ENCODE measurements at regions not wholly inside any gene's neighbourhood (a gene's known extent, or its start where the extent isn't known, plus 50 kb on each side); places are given as distances from the start of the nearest gene placed in this dataset.
"Not testable (repeated sequence)": the region's sequence is repeated elsewhere in the genome, so short reads cannot be mapped to it uniquely, and the experiment has no call there.

DNA sequence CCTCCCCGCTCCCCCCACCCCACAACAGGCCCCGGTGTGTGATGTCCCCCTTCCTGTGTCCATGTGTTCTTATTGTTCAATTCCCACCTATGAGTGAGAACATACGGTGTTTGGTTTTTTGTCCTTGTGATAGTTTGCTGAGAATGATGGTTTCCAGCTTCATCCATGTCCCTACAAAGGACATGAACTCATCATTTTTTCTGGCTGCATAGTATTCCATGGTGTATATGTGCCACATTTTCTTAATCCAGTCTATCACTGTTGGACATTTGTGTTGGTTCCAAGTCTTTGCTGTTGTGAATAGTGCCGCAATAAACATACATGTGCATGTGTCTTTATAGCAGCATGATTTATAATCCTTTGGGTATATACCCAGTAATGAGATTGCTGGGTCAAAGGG lies 104.3 kb downstream of the MTPN start:
- not testable (repeated sequence) for DNase-seq (ENCODE audit: low read depth in 2 of 2)

DNA sequence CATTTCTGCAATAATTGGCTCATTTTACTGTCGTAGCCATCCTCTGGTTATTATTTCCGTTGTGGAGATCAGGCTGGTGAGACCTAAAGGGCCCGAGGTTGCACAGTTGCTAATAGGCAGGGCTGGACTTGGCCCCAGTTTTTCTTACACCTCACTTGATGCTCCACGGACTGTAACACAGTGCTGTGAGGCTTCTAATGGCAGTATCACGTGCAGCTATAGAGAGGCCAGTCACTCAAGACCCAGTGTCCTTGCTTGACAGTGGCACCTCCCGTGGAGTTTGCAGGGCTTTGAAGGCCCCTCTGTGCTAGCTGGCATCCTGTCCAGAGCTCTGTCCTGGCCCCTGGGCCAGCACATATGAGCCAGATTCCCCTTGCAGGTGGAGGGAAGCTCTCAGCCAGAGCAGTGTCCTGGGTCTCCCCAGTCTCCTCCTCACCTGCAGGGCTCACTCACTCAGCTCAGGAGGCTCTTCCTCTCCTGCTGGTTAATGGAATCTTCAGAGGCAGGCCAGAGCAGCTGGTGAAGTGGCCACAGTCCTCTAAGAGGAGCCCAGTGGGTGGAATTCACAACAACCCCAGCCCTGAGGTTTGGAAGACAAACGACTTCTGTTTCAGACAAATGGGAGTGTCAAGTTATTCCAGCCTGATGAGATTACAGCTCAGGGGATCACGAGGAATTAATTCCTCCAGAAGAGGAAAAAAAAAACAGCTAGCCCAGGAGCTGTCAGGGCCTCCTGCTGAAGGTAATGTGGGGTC lies 114.2 kb upstream of the FAM180A start:
- DNase-seq (ENCODE audit: low read depth in 2 of 2) = no peak

- no peak for DNase-seq (ENCODE audit: low read depth in 2 of 2)
These were observed 110.9 kb upstream of the FAM180A start for GRCh38 chr7:135859538-135859937.

DNA sequence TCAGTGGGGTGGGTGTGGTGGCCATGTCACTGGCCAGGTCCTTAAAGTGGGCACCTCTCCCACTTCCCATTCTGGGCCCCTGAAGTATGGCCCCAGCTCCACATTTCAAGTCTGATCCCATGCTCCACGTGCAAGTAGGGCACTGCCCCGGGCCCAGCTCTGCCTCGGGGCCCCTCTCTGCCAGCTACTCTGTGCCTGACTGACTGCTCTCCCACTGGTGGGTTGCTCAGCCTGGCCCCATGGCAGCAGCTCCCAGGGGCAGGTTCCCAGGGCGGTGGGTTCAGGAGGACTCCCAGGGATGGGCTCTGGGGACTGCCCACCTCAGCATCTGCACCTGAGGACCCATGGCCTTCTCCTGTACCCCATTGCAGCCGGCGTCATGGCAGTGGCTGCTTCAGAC lies 110.2 kb upstream of the FAM180A start:
- DNase-seq (ENCODE audit: low read depth in 2 of 2) = no peak

- DNase-seq (ENCODE audit: low read depth in 2 of 2) = no peak
These were observed 109.8 kb upstream of the FAM180A start for GRCh38 chr7:135858379-135858778.

- DNase-seq (ENCODE audit: low read depth in 2 of 2) = no peak
These were observed 109.1 kb upstream of the FAM180A start for GRCh38 chr7:135857519-135858274.

GRCh38 chr7:135856356-135857144 lies 107.9 kb upstream of the FAM180A start:
- DNase-seq (ENCODE audit: low read depth in 2 of 2) = no peak

GRCh38 chr7:135855846-135856245 lies 107.2 kb upstream of the FAM180A start:
- DNase-seq (ENCODE audit: low read depth in 2 of 2) = no peak

- DNase-seq (ENCODE audit: low read depth in 2 of 2) = no peak
These were observed 104.9 kb upstream of the FAM180A start for GRCh38 chr7:135853499-135853898.

- no peak for DNase-seq (ENCODE audit: low read depth in 2 of 2)
These were observed 104.4 kb upstream of the FAM180A start for GRCh38 chr7:135853008-135853407.

DNA sequence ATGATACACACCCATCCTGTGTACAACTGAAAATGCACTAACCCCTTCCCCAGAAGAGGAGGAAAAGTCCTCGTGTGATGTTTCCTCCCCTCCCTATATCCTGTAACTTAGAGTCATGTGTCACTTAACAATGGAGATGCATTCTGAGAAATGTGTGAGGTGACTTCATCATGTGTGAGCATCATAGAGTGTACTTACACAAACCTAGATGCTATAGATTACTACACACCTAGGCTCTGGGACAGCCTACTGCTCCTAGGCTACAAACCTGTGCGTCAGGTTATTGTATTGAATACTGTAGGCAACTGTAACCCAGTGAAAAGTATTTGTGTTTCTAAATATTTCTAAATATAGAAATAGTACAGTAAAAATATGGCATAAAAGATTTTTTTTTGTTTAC lies 98.6 kb upstream of the FAM180A start:
- no peak for DNase-seq (ENCODE audit: low read depth in 2 of 2)

GRCh38 chr7:135846339-135846738 lies 97.7 kb upstream of the FAM180A start:
- DNase-seq (ENCODE audit: low read depth in 2 of 2) = no peak

- no peak for DNase-seq (ENCODE audit: low read depth in 2 of 2)
These were observed 96.9 kb upstream of the FAM180A start for GRCh38 chr7:135845415-135846075.

GRCh38 chr7:135844903-135845302 lies 96.3 kb upstream of the FAM180A start:
- no peak for DNase-seq (ENCODE audit: low read depth in 2 of 2)

DNA sequence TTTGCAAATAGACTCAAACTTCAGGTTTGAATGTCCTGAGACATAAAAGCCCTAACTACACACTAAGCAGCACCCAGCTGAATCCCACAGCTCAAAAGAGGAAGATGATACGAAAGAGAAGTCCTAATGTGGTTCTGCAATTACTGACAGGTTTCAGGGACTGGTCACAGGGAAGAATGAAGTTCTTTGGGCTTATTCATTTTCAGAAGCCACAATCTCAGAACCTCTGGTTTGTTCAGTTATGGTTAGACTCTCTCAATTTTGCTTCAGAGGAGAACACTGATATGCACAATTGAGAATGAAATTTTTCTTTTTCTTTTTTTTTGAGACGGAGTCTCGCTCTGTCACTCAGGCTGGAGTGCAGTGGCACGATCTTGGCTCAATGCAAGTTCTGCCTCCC lies 94.6 kb upstream of the FAM180A start:
- DNase-seq (ENCODE audit: low read depth in 2 of 2) = no peak

- DNase-seq (ENCODE audit: low read depth in 2 of 2) = no peak
These were observed 94.0 kb upstream of the FAM180A start for GRCh38 chr7:135842446-135843179.

DNA sequence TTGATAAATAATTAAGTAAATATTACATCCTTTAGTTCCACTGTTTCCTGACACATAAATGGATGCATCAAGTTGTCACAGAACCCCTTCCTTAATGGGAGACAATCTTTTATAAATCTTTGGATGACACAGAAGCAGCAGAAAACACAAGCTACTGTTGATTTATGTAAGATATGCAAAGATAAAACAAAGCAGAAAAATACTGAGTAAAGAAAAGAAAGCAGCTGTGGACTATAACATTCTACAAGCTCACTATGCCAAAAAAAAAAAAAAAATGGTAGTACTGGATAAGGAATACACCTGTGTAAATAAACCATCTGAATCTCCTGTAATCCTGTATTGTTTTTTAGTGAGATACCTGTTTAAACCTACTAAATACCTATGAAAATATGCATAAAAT lies 92.0 kb upstream of the FAM180A start:
- no peak for DNase-seq (ENCODE audit: low read depth in 2 of 2)

GRCh38 chr7:135837675-135838074 lies 89.1 kb upstream of the FAM180A start:
- no peak for DNase-seq (ENCODE audit: low read depth in 2 of 2)

GRCh38 chr7:135834266-135834665 lies 85.7 kb upstream of the FAM180A start:
- DNase-seq (ENCODE audit: low read depth in 2 of 2) = no peak

GRCh38 chr7:135833642-135834041 lies 85.0 kb upstream of the FAM180A start:
- DNase-seq (ENCODE audit: low read depth in 2 of 2) = no peak

- DNase-seq (ENCODE audit: low read depth in 2 of 2) = no peak
These were observed 83.0 kb upstream of the FAM180A start for GRCh38 chr7:135831455-135832195.
